ENCODE measurements at regions not wholly inside any gene's neighbourhood (a gene's known extent, or its start where the extent isn't known, plus 50 kb on each side); places are given as distances from the start of the nearest gene placed in this dataset.

DNA sequence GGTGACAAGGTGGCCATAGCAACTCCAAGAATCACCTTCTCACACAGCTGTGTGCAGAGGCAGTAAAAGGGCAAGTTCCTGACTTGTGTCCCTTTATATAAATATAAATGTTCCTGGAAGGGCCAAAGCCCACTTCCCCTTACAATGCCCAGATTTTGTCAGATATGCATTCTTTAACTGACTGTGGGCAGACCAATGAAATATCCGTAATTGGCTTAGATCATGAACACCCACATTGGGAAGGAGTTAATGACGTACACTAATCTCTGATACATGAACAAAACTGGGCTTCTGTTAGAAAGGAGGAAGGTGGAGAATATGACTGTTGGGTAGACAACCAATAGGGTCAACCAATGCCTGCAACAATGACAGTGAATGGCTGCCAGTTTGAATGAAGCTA, 397.2 kb upstream of the CLINT1 start:
- no peak for TF ChIP-seq POLR2AphosphoS5 (IDR thresholded peaks at IDR 0.05; ENCODE audit: low read depth, low read length)
- no peak for TF ChIP-seq POLR2A (IDR thresholded peaks at IDR 0.05; ENCODE audit: low read depth, low read length)
- TF ChIP-seq TAF1 (IDR thresholded peaks at IDR 0.05; ENCODE audit: borderline replicate concordance, low read depth, low read length) = no peak

Measured in GM12892 (cell line).